CD1c-positive myeloid dendritic cell (primary cell): ENCODE measurements at regions not wholly inside any gene's neighbourhood (a gene's known extent, or its start where the extent isn't known, plus 50 kb on each side); places are given as distances from the start of the nearest gene placed in this dataset.
"Not testable (repeated sequence)": the region's sequence is repeated elsewhere in the genome, so short reads cannot be mapped to it uniquely, and the experiment has no call there.

Experiments used
- DNase-seq: peaks from one replicate; pipeline ENCODE4 v3.0.0-alpha.2; 2016; ENCODE audit errors: extremely low spot score

DNA sequence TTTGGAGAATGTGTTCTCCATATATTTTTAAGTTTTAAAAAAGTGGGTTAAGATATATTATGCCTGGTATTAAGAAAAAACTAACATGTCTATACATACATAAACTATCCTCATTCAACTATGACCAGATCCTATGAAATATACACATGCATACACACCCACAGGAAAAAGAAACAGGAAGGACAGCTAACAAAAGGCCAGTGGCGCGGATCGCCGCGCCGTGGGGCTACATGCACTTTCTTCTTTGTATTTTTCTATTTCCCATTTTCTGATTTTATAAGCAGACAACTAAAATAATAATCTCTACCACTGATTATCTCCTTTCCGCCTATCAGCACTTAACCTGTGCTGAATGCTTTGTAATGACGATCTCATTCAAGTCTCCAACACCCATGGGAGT, 160.1 kb downstream of the OR4M2 start:
- DNase-seq, result peak; percentile 36

GRCh38 chr15:22240986-22241385, 160.7 kb downstream of the OR4M2 start:
- DNase-seq, result no peak

- no peak for DNase-seq
Observed at GRCh38 chr15:22241451-22241850, 161.1 kb downstream of the OR4M2 start.

DNA sequence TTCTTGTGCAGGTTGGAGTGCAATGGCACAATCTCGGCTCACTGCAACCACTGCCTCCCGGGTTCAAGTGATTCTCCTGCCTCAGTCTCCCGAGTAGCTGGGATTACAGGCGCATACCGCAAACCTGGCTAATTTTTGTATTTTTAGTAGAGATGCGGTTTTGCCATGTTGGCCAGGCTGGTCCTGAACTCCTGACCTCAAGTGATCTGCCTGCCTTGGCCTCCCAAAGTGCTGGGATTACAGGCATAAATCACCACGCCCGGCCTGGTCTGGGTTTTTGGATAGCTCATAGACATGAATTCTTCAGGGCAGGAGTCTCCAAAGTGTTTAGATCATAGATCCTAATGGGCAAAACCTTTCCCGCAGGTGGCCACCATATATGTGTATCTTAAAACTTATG, 162.0 kb downstream of the OR4M2 start:
- not testable (repeated sequence) for DNase-seq

DNA sequence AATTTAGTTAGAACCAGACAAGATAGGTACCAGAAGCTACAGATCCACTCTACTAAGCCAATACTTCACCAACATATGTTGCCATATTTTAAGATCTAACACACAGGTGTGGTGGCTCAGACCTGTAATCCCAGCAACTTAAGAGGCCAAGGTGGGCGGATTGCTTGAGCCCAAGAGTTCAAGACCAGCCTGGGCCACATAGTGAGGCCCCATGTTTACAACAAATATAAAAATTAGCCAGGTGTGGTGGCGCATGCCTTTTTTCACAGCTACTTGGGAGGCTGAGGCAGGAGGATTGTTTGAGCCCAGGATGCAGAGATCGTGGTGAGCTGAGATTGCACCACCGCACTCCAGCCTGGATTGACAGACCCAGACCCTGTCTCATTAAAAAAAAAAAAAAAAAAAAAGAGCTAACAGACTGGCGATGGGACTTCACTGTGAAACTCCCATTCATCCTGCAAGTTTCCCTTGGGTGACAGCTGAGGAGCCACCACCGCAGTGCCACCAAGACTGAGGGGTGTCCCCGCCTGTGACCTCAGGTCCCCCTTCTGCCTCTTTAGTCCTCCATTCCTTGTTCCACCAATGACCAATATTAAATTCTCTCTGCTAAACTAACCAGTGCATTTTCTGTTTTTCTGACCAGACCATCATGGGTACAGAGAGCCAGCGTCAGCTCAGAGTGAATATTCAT, 163.3 kb downstream of the OR4M2 start:
- no peak for DNase-seq

DNA sequence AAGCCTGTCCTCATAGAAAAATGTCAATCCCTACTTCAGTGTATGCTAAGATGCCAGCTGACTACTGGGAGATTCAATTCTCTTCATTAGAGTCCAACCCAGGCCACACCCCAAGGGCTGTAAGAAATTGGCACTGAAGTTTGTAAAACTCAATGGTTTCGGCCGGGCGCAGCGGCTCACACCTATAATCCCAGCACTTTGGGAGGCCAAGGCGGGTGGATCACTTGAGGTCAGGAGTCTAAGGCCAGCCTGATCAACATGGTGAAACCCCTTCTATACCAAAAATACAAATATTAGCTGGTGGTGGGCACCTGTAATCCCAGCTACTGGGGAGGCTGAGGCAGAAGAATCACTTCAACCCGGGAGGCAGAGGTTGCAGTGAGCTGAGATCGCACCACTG, 169.2 kb downstream of the OR4M2 start:
- not testable (repeated sequence) for DNase-seq

DNA sequence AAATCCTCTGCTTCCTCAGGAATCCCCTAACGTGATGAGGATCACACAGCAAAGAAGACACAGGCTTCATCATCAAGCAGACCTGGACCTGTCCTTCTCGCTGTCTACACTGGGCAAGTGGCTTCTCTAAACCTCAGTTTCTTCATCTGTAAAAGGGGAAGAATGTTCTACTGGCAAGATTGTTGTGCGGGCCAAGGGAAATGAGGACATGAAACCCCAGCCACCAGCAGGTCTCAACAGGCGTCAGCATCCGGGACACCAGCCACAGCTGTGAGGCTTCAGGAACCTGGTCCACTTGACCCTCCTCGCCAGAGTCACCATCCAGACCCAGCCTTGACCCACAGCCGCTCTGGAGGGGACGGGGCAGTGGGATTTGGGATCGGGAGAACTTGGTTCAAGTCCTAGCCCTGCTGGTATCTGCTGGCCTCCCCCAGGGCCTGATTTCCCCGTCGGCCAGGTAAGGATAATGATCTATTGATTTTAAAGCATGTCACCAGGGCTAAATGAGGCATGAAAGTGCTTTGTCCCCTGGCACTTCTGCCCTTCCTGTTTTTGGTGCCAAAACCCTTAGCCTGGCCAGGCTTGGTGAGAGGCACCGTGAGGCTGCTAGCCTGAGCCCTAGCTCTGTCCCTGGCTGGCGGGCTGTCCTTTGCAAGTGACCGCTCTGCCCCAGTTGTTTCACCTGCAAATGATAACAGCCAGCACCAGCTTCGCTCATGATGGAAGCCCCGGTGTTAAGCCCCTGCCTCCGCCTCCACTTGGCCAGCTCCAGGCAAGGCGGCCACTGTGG, 170.4 kb downstream of the OR4M2 start:
- DNase-seq, result peak; percentile 28

GRCh38 chr15:22251422-22251821, 171.1 kb downstream of the OR4M2 start:
- DNase-seq, result no peak

DNA sequence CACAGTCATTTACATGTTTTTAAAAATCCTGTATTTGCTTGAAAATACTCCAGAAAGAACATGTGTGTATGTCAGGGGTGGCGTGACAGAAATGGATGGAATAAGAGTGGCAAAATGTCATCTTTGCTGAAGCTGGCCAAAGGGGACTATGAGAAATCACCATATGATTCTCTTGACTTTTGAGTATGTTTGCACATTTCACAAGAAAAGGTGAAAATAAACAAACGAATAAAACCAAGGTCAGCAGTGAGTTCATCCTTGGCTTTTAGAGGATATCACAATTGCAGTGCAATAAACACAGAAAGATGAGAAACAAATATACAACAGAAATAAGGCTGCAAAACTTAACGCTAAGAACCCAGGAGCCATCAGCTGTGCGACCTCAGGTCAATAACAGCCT, 171.7 kb downstream of the OR4M2 start:
- DNase-seq, result not testable (repeated sequence)

GRCh38 chr15:22252521-22252920, 172.2 kb downstream of the OR4M2 start:
- not testable (repeated sequence) for DNase-seq

GRCh38 chr15:22253002-22253675, 172.8 kb downstream of the OR4M2 start:
- DNase-seq, result not testable (repeated sequence)

DNA sequence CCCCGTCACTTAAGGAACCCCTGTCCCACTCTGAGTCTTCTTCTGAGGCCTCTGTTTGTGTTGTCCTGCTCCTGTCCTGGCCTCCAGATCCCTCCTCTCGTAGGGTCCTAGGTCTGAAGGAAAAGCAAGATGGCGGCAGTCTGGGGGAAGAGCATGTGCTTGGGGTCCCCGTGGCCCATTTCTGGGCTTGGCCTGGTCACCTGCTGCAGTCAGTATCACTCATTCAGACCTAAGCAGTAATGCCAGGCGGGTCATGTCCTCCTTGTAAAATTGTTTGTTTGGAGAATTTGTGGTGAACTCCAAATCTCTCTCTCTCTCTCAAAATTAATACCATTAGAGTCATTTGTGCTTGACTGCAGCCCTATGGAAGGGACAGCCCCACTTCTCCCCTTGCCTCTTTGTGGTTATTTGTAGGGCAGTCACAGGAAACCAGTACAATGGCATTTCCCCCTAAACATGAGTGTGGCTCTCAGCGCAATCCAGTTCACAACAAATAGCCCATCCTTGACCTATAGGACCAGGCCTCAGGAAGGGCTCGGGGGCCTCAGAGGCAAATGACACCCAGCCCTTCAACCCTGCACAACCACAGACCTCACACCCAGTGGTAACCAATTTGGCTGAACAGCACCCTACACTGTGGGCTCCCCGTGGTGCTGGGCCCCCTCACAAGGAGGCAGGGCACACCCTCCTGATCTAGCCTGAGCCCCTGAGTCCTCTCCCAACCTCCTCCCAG, 173.5 kb downstream of the OR4M2 start:
- no peak for DNase-seq

- DNase-seq, result not testable (repeated sequence)
Observed at GRCh38 chr15:22254409-22255045, 174.2 kb downstream of the OR4M2 start.

DNA sequence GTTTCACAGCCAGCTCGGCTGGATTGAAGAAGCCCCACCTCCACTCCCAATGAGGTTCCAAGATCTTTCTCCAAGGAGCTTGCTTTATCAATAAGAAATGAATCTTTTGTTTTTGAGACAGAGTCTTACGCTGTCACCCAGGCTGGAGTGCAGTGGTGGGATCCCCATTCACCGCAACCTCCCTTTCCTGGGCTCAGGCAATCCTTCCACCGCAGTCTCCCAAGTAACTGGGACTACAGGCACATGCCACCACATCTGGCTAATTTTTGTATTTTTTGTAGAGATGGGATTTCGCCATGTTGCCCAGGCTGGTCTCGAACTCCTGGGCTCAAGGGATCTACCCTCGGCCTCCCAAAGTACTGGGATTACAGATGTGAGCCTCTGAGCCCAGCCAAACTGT, 175.3 kb downstream of the OR4M2 start:
- not testable (repeated sequence) for DNase-seq

- not testable (repeated sequence) for DNase-seq
Observed at GRCh38 chr15:22256389-22257046, 176.2 kb downstream of the OR4M2 start.

DNA sequence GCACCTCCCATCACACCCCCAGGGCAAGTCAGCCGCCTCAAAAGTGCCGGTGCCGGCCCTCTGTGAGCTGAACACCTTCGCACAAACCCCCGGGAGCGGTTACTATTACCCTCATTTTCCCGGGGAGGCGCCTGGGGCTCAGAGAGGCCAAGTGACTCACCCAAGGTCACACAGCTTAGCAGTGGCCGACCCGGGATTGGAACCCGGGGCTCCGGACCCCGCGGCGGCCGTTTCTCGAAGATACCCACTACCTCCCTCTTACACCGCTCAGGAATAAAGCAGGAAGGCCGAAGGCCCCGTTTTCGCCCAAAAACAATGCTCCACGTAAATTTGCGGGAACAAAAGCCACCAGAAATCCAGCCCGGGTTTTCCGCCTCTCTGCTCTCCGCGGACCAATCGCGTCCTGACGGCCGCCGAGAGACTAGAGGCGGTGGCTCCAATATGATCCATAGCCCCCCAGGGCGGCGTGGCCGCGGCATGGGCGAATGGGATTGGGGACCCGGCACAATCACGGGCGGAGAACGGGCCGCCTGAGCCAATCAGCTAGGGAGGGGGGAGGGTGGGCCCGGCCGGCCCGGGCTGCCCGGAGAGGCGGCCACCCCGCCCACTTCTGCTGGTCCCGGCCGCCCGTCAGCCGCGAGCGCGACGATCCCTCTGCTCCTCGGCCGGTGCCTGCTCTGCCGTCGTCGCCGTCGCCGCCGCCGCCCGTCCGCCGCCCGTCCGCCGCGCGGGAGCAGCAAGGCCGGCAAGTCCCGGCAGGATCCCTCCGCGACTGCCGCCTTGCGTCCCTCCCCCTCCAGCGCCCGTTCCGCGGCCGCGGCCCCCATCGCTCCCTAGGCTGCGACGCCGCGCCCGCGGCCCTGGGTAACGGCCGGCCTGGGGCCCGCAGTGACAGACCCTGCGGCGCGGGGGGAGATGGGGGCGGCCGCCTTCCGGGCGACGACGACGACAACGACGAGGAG, 177.0 kb downstream of the OR4M2 start:
- DNase-seq, result no peak

DNA sequence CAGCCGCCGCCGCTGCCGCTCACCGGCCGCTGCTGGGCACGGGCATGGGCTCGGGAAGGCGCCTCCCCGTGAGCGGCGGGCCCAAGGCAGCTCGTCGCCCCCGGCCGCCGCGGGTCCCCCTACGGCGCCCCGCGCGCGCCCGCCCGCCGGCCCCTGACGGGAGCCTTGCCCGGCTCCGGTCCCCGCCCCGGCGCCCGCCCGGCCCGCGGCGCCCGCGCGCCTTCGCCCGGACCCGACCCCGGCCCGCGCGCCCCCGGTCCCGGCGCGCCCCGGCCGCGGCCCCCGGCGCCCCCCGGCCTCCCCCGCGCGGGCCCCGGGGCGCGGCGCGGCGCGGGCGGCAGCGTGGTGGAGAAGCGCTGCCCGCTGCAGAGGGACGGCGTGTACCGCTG, 177.7 kb downstream of the OR4M2 start:
- no peak for DNase-seq

DNA sequence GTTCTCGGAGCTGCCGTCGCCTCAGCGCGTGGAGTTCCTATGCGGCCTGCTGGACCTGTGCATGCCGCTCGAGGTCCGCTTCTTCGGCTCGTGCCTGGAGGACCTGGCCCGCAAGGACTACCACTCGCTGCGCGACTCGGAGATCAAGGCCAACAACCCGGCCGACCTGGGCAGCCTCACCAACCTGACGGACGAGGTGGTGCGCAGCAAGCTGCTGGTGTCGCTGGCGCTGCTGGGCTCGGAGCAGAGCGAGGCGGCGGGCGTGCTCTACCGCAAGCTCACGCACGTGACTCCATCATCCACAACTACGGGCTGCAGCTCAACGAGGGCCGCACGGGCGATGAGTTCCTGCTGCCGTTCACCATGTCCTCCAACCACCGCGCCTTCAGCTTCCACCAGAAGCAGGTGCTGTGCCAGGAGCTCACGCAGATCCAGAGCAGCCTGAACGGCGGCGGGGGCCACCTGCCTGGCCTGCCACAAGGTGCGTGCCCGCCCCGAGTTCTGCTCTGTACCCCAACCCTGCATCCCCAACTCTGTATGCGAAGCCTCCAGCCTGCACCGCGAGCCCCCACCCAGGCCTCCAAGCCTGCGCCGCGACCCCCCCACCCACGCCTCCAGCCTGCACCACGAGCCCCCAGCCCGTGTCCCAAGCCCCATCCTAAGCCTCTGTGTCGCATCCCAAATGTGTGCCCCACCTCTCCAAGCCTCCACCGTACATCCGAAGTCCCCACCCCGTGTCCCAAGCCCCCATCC, 178.2 kb downstream of the OR4M2 start:
- DNase-seq, result no peak

DNA sequence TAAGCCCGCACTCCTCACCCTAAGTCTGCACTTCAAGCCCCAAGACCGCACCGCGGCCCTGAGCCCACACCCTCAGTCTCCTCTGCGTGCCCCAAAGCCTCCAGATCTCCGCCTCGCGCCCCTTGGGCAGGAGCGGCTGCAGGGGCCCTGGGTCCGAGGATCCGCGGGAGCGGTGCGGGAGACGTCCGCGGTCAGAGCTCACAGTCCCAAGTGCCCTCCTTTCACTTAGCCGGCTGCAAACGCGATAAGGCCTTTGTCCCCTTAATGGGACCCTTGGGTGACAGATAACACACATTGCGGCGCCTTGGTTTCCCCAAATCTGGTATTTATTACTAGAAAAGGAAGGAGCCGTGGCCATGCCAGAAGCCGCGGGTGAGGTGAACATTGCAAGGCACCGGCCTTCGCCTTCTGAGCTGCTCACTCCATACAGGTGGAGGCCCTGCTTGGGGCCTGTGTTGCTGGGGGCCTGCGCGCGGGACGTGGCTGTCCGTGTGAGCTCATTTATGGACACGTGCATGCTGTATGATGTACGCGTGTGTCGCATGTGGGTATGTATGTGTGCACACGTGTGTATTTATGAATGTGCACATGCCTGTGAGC, 178.9 kb downstream of the OR4M2 start:
- DNase-seq, result not testable (repeated sequence)
